ENCODE measurements at regions not wholly inside any gene's neighbourhood (a gene's known extent, or its start where the extent isn't known, plus 50 kb on each side); places are given as distances from the start of the nearest gene placed in this dataset.

- no peaks in the 10 kb centered on the region for H3K9me3 ChIP-seq (ENCODE audit: low read depth, low read length, poor library complexity, severe bottlenecking)
- H3K4me3 ChIP-seq (ENCODE audit: low read depth, low read length, poor library complexity, severe bottlenecking): no peak overlapping the region
- peak; percentile 13 for DNase-seq (ENCODE audit: low spot score)
- no peaks in the 10 kb centered on the region for H3K36me3 ChIP-seq (ENCODE audit: insufficient read depth, low read length, poor library complexity, severe bottlenecking)
- ChIA-PET CTCF (no interaction called here), POLR2A (ENCODE audit: low non-redundant PET) (no interaction called here)
- H3K4me1 ChIP-seq (ENCODE audit: insufficient read depth, low read length, poor library complexity, severe bottlenecking): peaks cover 5% of the 10 kb centered on the region
- H3K27ac ChIP-seq (ENCODE audit: low read depth, low read length, poor library complexity, severe bottlenecking): no peak overlapping the region
- peaks cover 16% of the 10 kb centered on the region for H3K27me3 ChIP-seq (replicated peaks; ENCODE audit: insufficient read depth, low read depth, low read length, poor library complexity)
- TF ChIP-seq CTCF (conservative IDR thresholded peaks at IDR 0.05; ENCODE audit: low read depth, low read length) (peak; percentile 40), EZH2 (IDR thresholded peaks at IDR 0.05; ENCODE audit: borderline replicate concordance, low read depth, low read length, poor library complexity, severe bottlenecking) (no peak)
- no TSS peak for BruUV-seq (replicated peaks)
- intact Hi-C loops (cut with micrococcal nuclease; ENCODE audit: unreplicated experiment): no loop called here
These were observed 256.2 kb downstream of the FOXL1 start for GRCh38 chr16:86834451-86835035.

GRCh38 chr16:86835982-86836381 is 257.6 kb downstream of the FOXL1 start:
- H3K9me3 ChIP-seq (ENCODE audit: low read depth, low read length, poor library complexity, severe bottlenecking): no peaks in the 10 kb centered on the region
- no peak overlapping the region for H3K4me3 ChIP-seq (ENCODE audit: low read depth, low read length, poor library complexity, severe bottlenecking)
- no TSS peak for BruUV-seq (replicated peaks)
- no peak overlapping the region for H3K27ac ChIP-seq (ENCODE audit: low read depth, low read length, poor library complexity, severe bottlenecking)
- no peak for DNase-seq (ENCODE audit: low spot score)
- POLR2A ChIA-PET (ENCODE audit: low non-redundant PET): no interaction called here
- peaks cover 9% of the 10 kb centered on the region for H3K27me3 ChIP-seq (replicated peaks; ENCODE audit: insufficient read depth, low read depth, low read length, poor library complexity)
- intact Hi-C loops (cut with micrococcal nuclease; ENCODE audit: unreplicated experiment): no loop called here
- H3K36me3 ChIP-seq (ENCODE audit: insufficient read depth, low read length, poor library complexity, severe bottlenecking): no peaks in the 10 kb centered on the region
- CTCF ChIA-PET: no interaction called here
- TF ChIP-seq EZH2 (IDR thresholded peaks at IDR 0.05; ENCODE audit: borderline replicate concordance, low read depth, low read length, poor library complexity, severe bottlenecking): no peak
- no peak for TF ChIP-seq CTCF (conservative IDR thresholded peaks at IDR 0.05; ENCODE audit: low read depth, low read length)
- H3K4me1 ChIP-seq (ENCODE audit: insufficient read depth, low read length, poor library complexity, severe bottlenecking): peaks cover 5% of the 10 kb centered on the region

- no peaks in the 10 kb centered on the region for H3K36me3 ChIP-seq (ENCODE audit: insufficient read depth, low read length, poor library complexity, severe bottlenecking)
- H3K27me3 ChIP-seq (replicated peaks; ENCODE audit: insufficient read depth, low read depth, low read length, poor library complexity): peaks cover 6% of the 10 kb centered on the region
- peak; percentile 64 for DNase-seq (ENCODE audit: low spot score)
- no peaks in the 10 kb centered on the region for H3K9me3 ChIP-seq (ENCODE audit: low read depth, low read length, poor library complexity, severe bottlenecking)
- CTCF ChIA-PET: no interaction called here
- TF ChIP-seq EZH2 (IDR thresholded peaks at IDR 0.05; ENCODE audit: borderline replicate concordance, low read depth, low read length, poor library complexity, severe bottlenecking) (no peak), CTCF (conservative IDR thresholded peaks at IDR 0.05; ENCODE audit: low read depth, low read length) (no peak)
- intact Hi-C loops (cut with micrococcal nuclease; ENCODE audit: unreplicated experiment): no loop called here
- POLR2A ChIA-PET (ENCODE audit: low non-redundant PET): no interaction called here
- no peak overlapping the region for H3K4me3 ChIP-seq (ENCODE audit: low read depth, low read length, poor library complexity, severe bottlenecking)
- BruUV-seq (replicated peaks): no TSS peak
- peaks cover 5% of the 10 kb centered on the region for H3K4me1 ChIP-seq (ENCODE audit: insufficient read depth, low read length, poor library complexity, severe bottlenecking)
- no peak overlapping the region for H3K27ac ChIP-seq (ENCODE audit: low read depth, low read length, poor library complexity, severe bottlenecking)
These were observed 258.3 kb downstream of the FOXL1 start for GRCh38 chr16:86836503-86837129.
